HEK293 (cell line): ENCODE measurements at regions not wholly inside any gene's neighbourhood (a gene's known extent, or its start where the extent isn't known, plus 50 kb on each side); places are given as distances from the start of the nearest gene placed in this dataset.

ENCODE experiments used
- AEBP2 ChIP-seq: fragments of 450-650 bp; formaldehyde crosslinking; IDR thresholded peaks from 2 replicates; pipeline ENCODE4 v1.5.1; 2016; ENCODE audit warnings: missing biosample characterization, missing genetic modification characterization, borderline replicate concordance
- CTCF ChIP-seq: fragments of 450-650 bp; formaldehyde crosslinking; IDR thresholded peaks from 2 replicates; pipeline ENCODE4 v1.5.1; 2016; ENCODE audit warnings: missing biosample characterization, missing genetic modification characterization
- GLIS2 ChIP-seq: fragments of 450-650 bp; formaldehyde crosslinking; IDR thresholded peaks from 2 replicates; pipeline ENCODE4 v1.5.1; 2016; ENCODE audit warnings: missing biosample characterization, missing genetic modification characterization
- KLF10 ChIP-seq: fragments of 450-650 bp; IDR thresholded peaks from 2 replicates; pipeline ENCODE4 v1.5.1; 2018; ENCODE audit warnings: missing biosample characterization, mild to moderate bottlenecking, missing genetic modification characterization
- REST ChIP-seq: fragments of 450-650 bp; formaldehyde crosslinking; IDR thresholded peaks from 2 replicates; pipeline ENCODE4 v1.5.1; 2016; ENCODE audit warnings: missing biosample characterization, missing genetic modification characterization
- SALL2 ChIP-seq: fragments of 450-650 bp; formaldehyde crosslinking; IDR thresholded peaks from 2 replicates; pipeline ENCODE4 v1.5.0; 2017; ENCODE audit warnings: missing biosample characterization, mild to moderate bottlenecking, missing genetic modification characterization, borderline replicate concordance
- SCRT2 ChIP-seq: fragments of 450-650 bp; formaldehyde crosslinking; IDR thresholded peaks from 2 replicates; pipeline ENCODE4 v1.5.1; 2016; ENCODE audit warnings: missing biosample characterization, missing genetic modification characterization
- ZNF10 ChIP-seq: fragments of 450-650 bp; formaldehyde crosslinking; IDR thresholded peaks from 2 replicates; pipeline ENCODE4 v1.5.1; 2017; ENCODE audit warnings: missing biosample characterization, missing genetic modification characterization
- ZNF19 ChIP-seq: fragments of 450-650 bp; formaldehyde crosslinking; IDR thresholded peaks from 2 replicates; pipeline ENCODE4; 2016; ENCODE audit warnings: missing biosample characterization, missing genetic modification characterization, low read depth
- ZNF221 ChIP-seq: fragments of 450-650 bp; formaldehyde crosslinking; IDR thresholded peaks from 2 replicates; pipeline ENCODE4 v1.5.1; 2017; ENCODE audit warnings: missing biosample characterization, missing genetic modification characterization, borderline replicate concordance
- ZNF24 ChIP-seq: fragments of 450-650 bp; formaldehyde crosslinking; IDR thresholded peaks from 2 replicates; pipeline ENCODE4 v1.5.1; 2016; ENCODE audit warnings: missing biosample characterization, missing genetic modification characterization
- ZNF544 ChIP-seq: fragments of 450-650 bp; formaldehyde crosslinking; IDR thresholded peaks from 2 replicates; pipeline ENCODE4 v1.5.0; 2017; ENCODE audit warnings: missing biosample characterization, missing genetic modification characterization
- ZNF776 ChIP-seq: fragments of 450-650 bp; formaldehyde crosslinking; IDR thresholded peaks from 2 replicates; pipeline ENCODE4 v1.5.0; 2017; ENCODE audit warnings: missing biosample characterization, missing genetic modification characterization, borderline replicate concordance
- ZNF785 ChIP-seq: fragments of 450-650 bp; formaldehyde crosslinking; IDR thresholded peaks from 2 replicates; pipeline ENCODE4 v1.5.1; 2016; ENCODE audit warnings: missing biosample characterization, missing genetic modification characterization

GRCh38 chr4:25539241-25539640, 116.4 kb upstream of the SLC34A2 start:
- TF ChIP-seq ZNF544 (tag by site-specific recombination) (no peak), AEBP2 (tag by site-specific recombination) (no peak), ZNF10 (tag by site-specific recombination) (no peak), ZNF785 (tag by site-specific recombination) (no peak), CTCF (tag by site-specific recombination) (no peak), KLF10 (no peak), ZNF19 (tag by site-specific recombination) (no peak), REST (tag by site-specific recombination) (no peak), SCRT2 (no peak), ZNF24 (tag by site-specific recombination) (no peak), GLIS2 (no peak), ZNF221 (no peak), ZNF776 (no peak), SALL2 (no peak)
